ENCODE measurements at regions not wholly inside any gene's neighbourhood (a gene's known extent, or its start where the extent isn't known, plus 50 kb on each side); places are given as distances from the start of the nearest gene placed in this dataset.

DNA sequence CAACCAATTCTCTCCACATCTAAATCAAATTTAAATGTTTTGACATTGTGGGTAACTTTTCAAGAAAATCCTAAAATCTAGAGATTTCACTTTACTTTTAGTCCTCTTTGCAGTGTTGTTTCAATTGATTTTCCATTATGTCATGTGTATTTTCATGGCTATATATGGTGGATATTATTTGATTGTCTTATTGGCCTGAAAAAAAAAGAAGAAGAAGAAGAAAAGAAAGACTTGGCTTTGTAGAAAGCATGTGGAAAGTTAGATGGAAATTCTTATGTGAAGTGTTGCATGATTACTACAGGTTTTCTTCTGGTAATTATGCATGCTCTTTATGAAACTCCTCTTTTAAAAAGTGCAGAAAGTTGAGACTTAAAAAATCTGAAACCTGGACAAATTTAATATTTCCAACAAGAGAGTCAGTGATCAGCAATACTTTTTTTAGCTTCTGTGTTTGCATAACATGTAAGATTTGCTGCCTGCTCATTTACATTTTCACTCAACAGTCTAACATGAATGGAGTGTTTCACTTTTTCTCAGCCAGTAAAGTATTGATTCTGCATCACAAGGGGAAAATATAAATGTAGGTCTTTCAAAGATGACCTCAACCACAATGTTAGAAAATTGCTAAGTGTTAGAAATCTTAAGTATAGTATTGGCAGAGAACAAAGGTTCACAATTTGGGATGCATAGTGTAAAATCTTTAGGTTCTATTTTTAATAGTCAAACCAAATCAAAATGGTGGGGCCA is 438.7 kb downstream of the BCKDHB start:
- Histone ChIP-seq H3K9me3 (ENCODE audit: low read length) (no peaks in the 10 kb centered on the region), H3K79me2 (ENCODE audit: insufficient read depth, low read depth, low read length) (no peaks in the 10 kb centered on the region), H3K9me2 (ENCODE audit: insufficient read depth, low read length) (no peaks in the 10 kb centered on the region), H4K20me1 (ENCODE audit: insufficient read depth, low read length) (no peaks in the 10 kb centered on the region), H3K27ac (ENCODE audit: low read depth, low read length, poor library complexity, severe bottlenecking) (no peak overlapping the region), H2AFZ (ENCODE audit: low read length) (no peak overlapping the region), H3K36me3 (ENCODE audit: insufficient read depth, low read length) (no peaks in the 10 kb centered on the region), H3K4me1 (ENCODE audit: insufficient read depth, low read length, poor library complexity, severe bottlenecking) (no peaks in the 10 kb centered on the region), H3K4me2 (ENCODE audit: low read length) (no peak overlapping the region), H3K4me3 (ENCODE audit: low read depth, low read length, poor library complexity, severe bottlenecking) (no peak overlapping the region)
- no peak for DNase-seq (ENCODE audit: low spot score)
- ChIA-PET POLR2A (no interaction called here), CTCF (ENCODE audit: unreplicated experiment) (no interaction called here)
- no peak for TF ChIP-seq EZH2phosphoT487 (IDR thresholded peaks at IDR 0.05; ENCODE audit: borderline replicate concordance, low read depth, low read length)
- TF ChIP-seq, protein P1, sequence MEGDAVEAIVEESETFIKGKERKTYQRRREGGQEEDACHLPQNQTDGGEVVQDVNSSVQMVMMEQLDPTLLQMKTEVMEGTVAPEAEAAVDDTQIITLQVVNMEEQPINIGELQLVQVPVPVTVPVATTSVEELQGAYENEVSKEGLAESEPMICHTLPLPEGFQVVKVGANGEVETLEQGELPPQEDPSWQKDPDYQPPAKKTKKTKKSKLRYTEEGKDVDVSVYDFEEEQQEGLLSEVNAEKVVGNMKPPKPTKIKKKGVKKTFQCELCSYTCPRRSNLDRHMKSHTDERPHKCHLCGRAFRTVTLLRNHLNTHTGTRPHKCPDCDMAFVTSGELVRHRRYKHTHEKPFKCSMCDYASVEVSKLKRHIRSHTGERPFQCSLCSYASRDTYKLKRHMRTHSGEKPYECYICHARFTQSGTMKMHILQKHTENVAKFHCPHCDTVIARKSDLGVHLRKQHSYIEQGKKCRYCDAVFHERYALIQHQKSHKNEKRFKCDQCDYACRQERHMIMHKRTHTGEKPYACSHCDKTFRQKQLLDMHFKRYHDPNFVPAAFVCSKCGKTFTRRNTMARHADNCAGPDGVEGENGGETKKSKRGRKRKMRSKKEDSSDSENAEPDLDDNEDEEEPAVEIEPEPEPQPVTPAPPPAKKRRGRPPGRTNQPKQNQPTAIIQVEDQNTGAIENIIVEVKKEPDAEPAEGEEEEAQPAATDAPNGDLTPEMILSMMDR (conservative IDR thresholded peaks at IDR 0.05; ENCODE audit: low read length) = no peak
- intact Hi-C loops (cut with micrococcal nuclease; ENCODE audit: unreplicated experiment) = no loop called here
- no TSS peak for BruUV-seq (replicated peaks)

DNA sequence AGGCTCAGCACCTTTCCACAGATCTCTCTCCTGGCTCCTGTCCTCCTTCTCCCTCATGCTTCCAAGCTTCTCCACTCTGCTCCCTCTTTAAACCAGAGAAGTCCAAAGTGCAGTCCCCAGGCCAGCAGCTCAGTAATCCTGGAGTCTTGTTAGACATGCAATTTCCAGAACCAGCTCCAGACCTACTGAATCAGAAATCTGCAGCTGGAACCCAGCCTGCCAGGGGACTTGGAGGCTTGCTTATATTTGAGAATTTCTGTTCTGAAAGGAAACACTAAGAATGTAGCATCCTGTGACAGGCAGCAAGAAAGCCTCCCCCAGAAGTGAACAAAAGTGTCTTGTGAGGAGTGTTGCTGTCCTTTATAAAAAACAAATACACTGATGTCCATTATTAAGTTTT is 438.1 kb downstream of the BCKDHB start:
- ChIA-PET CTCF (ENCODE audit: unreplicated experiment) (no interaction called here), POLR2A (no interaction called here)
- no TSS peak for BruUV-seq (replicated peaks)
- Histone ChIP-seq H3K9me3 (ENCODE audit: low read length) (no peaks in the 10 kb centered on the region), H3K4me1 (ENCODE audit: insufficient read depth, low read length, poor library complexity, severe bottlenecking) (no peaks in the 10 kb centered on the region), H3K4me3 (ENCODE audit: low read depth, low read length, poor library complexity, severe bottlenecking) (no peak overlapping the region), H3K9me2 (ENCODE audit: insufficient read depth, low read length) (no peaks in the 10 kb centered on the region), H3K27ac (ENCODE audit: low read depth, low read length, poor library complexity, severe bottlenecking) (no peak overlapping the region), H4K20me1 (ENCODE audit: insufficient read depth, low read length) (no peaks in the 10 kb centered on the region), H3K79me2 (ENCODE audit: insufficient read depth, low read depth, low read length) (no peaks in the 10 kb centered on the region), H3K36me3 (ENCODE audit: insufficient read depth, low read length) (no peaks in the 10 kb centered on the region), H2AFZ (ENCODE audit: low read length) (no peak overlapping the region), H3K4me2 (ENCODE audit: low read length) (no peak overlapping the region)
- intact Hi-C loops (cut with micrococcal nuclease; ENCODE audit: unreplicated experiment) = no loop called here
- DNase-seq (ENCODE audit: low spot score) = no peak
- TF ChIP-seq, protein P1 (conservative IDR thresholded peaks at IDR 0.05; ENCODE audit: low read length) = no peak
- no peak for TF ChIP-seq EZH2phosphoT487 (IDR thresholded peaks at IDR 0.05; ENCODE audit: borderline replicate concordance, low read depth, low read length)

DNA sequence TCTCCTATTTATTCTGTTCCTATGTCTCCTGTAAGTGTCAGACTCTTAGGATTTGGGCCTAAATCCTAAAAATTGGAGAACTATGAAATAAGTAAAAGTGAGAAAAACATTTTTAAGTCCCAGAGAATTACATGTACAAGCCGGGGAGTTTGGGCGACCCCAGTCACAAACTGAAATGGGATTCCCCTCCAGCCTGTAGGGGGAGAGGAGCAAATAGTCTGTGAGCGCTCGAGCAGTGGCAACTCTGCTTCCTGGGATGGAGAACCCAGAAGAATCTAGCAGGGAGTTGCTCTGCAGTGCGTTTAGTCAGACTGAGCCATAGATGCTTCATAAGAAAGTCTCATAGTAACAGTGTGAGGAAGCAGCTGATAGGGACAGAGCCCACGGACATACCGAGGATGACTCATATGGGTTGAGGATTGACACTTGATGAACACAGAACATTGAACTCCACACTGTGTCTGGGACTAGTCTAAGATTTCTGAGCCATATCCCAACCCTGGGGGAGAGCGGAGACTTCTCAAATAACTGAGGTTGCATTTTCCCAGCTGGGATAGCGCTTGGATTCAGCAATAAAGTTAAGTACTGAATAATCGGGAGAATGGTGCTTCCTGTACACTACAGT is 437.2 kb downstream of the BCKDHB start:
- H3K9me3 ChIP-seq (ENCODE audit: low read length) = no peaks in the 10 kb centered on the region
- no TSS peak for BruUV-seq (replicated peaks)
- no peak overlapping the region for H3K4me3 ChIP-seq (ENCODE audit: low read depth, low read length, poor library complexity, severe bottlenecking)
- ChIA-PET CTCF (ENCODE audit: unreplicated experiment) (no interaction called here), POLR2A (no interaction called here)
- H2AFZ ChIP-seq (ENCODE audit: low read length) = no peak overlapping the region
- no peaks in the 10 kb centered on the region for H3K9me2 ChIP-seq (ENCODE audit: insufficient read depth, low read length)
- no peak overlapping the region for H3K27ac ChIP-seq (ENCODE audit: low read depth, low read length, poor library complexity, severe bottlenecking)
- H4K20me1 ChIP-seq (ENCODE audit: insufficient read depth, low read length) = no peaks in the 10 kb centered on the region
- no peaks in the 10 kb centered on the region for H3K4me1 ChIP-seq (ENCODE audit: insufficient read depth, low read length, poor library complexity, severe bottlenecking)
- DNase-seq (ENCODE audit: low spot score) = no peak
- intact Hi-C loops (cut with micrococcal nuclease; ENCODE audit: unreplicated experiment) = no loop called here
- H3K4me2 ChIP-seq (ENCODE audit: low read length) = no peak overlapping the region
- TF ChIP-seq, protein P1 (conservative IDR thresholded peaks at IDR 0.05; ENCODE audit: low read length) = no peak
- TF ChIP-seq EZH2phosphoT487 (IDR thresholded peaks at IDR 0.05; ENCODE audit: borderline replicate concordance, low read depth, low read length) = no peak
- H3K79me2 ChIP-seq (ENCODE audit: insufficient read depth, low read depth, low read length) = no peaks in the 10 kb centered on the region
- no peaks in the 10 kb centered on the region for H3K36me3 ChIP-seq (ENCODE audit: insufficient read depth, low read length)
